ENCODE measurements at regions not wholly inside any gene's neighbourhood (a gene's known extent, or its start where the extent isn't known, plus 50 kb on each side); places are given as distances from the start of the nearest gene placed in this dataset.
"Not testable (repeated sequence)": the region's sequence is repeated elsewhere in the genome, so short reads cannot be mapped to it uniquely, and the experiment has no call there.

DNA sequence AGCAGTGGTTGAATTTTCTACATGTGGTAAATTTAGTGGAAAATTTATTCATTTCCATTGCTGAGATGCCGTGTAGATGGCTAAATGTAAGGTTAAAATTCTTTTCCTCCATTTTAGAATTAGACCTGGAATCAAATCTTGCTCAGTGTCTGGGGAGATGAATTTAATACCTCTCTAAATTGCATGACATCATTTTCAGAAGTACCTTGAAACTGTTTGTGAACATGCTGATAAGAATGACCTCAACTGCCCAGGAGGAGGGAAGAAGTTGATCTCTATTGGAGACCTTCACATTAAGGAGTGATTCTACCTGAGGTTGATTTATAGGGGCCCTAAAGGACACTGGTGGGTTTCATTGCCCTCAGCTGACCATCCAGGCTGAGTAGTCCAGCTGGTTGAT lies 116.7 kb upstream of the EGFLAM start:
- no peak for DNase-seq (ENCODE audit: low read depth)
- TF ChIP-seq, protein P1, sequence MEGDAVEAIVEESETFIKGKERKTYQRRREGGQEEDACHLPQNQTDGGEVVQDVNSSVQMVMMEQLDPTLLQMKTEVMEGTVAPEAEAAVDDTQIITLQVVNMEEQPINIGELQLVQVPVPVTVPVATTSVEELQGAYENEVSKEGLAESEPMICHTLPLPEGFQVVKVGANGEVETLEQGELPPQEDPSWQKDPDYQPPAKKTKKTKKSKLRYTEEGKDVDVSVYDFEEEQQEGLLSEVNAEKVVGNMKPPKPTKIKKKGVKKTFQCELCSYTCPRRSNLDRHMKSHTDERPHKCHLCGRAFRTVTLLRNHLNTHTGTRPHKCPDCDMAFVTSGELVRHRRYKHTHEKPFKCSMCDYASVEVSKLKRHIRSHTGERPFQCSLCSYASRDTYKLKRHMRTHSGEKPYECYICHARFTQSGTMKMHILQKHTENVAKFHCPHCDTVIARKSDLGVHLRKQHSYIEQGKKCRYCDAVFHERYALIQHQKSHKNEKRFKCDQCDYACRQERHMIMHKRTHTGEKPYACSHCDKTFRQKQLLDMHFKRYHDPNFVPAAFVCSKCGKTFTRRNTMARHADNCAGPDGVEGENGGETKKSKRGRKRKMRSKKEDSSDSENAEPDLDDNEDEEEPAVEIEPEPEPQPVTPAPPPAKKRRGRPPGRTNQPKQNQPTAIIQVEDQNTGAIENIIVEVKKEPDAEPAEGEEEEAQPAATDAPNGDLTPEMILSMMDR (IDR thresholded peaks at IDR 0.05; ENCODE audit: control insufficient read depth, insufficient read depth, low read depth, low read length, missing control alignments), result no peak
- no peak overlapping the region for H3K4me3 ChIP-seq (ENCODE audit: control insufficient read depth, low read depth, low read length)

DNA sequence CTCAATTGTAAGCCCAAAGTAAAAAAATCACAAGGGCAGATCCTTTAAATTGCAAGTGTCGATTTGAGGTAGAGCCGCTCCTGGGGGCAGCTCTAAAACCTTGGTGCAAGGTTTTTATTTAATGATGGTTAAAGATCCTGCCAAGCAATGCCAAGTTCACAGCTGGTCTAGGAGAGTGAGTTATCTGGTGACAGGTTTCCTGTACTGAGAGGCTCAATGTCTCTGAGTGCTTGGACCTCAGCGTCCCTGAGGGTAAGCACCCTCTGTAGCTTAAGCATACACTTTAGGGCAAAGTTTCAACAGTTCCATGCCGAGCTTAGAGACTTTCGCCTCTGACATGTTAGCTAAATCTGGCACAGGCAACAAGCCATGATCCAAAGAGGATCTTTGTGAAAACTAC lies 119.8 kb upstream of the EGFLAM start:
- TF ChIP-seq, protein P1 (IDR thresholded peaks at IDR 0.05; ENCODE audit: control insufficient read depth, insufficient read depth, low read depth, low read length, missing control alignments), result no peak
- no peak for DNase-seq (ENCODE audit: low read depth)
- no peak overlapping the region for H3K4me3 ChIP-seq (ENCODE audit: control insufficient read depth, low read depth, low read length)

DNA sequence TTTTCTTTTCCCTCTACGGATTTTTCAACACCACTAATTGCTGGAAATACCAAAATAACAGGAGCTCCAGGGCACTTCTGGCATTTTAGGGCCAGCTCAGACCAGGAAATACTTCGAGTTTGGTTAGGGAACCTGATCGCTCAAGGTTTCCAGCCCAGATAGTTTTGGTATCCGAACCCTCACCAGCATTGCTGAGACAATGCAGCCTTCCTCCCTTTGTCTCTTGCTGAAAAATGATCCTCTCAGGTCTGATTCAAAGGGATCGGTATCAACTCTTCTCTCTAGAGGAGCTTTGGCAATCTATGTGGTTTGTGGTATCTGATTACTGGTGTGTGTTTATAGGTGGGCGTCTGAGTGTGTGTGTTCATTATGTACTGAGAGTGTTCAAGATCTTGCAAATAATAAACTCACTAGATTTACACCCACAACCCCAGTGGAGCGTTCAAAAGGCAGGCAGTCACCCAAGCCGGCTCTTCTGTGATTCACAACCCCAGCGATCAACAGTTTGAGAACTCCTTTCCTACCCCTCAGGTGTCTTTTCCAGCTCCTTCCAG lies 122.8 kb upstream of the EGFLAM start:
- TF ChIP-seq, protein P1 (IDR thresholded peaks at IDR 0.05; ENCODE audit: control insufficient read depth, insufficient read depth, low read depth, low read length, missing control alignments), result no peak
- no peak for DNase-seq (ENCODE audit: low read depth)
- no peak overlapping the region for H3K4me3 ChIP-seq (ENCODE audit: control insufficient read depth, low read depth, low read length)

DNA sequence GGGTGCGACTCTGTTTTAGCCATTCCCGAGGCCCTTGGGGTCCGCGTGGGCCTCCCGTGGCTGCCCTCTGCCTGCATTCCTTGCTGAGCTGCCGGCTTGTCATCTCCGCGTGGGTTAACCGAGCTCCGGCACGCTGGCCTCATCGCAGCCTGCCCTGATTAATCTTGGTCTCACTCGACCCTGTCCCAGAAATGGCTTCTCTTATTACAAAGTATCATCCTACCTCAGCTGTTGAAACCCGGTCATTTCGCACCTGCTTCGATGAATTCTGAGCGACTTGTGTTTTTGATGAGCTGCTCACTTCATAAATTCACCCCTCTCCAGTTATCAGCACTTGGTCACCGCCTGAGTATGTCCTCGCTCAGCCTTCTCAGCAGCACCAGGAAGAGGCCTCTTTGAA lies 123.5 kb upstream of the EGFLAM start:
- H3K4me3 ChIP-seq (ENCODE audit: control insufficient read depth, low read depth, low read length), result no peak overlapping the region
- DNase-seq (ENCODE audit: low read depth), result no peak
- TF ChIP-seq, protein P1 (IDR thresholded peaks at IDR 0.05; ENCODE audit: control insufficient read depth, insufficient read depth, low read depth, low read length, missing control alignments), result no peak

DNA sequence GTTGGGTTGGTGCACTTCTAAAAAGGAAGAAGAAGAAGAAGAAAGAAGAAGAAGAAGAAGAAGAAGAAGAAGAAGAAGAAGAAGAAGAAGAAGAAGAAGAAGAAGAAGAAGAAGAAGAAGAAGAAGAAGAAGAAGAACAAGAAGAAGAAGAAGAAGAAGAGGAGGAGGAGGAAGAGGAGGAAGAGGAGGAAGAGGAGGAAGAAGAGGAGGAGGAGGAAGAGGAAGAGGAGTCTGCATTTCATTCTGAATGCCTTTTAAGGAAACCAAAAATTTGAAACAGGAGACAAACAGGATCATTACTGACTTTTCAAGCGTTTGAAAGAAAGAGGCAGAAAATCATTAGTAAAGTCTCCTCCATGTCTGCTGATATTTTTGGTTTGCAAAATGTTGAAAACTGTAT lies 124.1 kb upstream of the EGFLAM start:
- DNase-seq (ENCODE audit: low read depth), result not testable (repeated sequence)

DNA sequence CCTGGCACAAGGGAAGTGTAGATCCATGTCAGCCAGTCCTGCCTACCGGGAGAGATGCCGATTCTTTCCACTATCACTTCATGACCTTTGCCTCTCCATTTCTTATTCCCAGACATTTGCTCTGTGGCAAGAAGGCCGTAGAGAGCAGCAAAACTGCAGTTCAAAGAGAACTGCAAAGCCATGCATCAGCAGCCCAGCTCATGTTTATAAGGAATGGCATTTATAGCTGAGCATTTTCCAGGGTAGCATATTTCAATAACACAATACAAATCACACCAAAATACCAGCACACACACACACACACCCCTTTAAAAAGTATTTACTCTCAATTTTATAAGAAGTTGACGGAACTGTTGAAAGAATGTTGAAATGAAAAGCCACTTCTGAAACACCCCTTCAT lies 126.7 kb upstream of the EGFLAM start:
- TF ChIP-seq, protein P1 (IDR thresholded peaks at IDR 0.05; ENCODE audit: control insufficient read depth, insufficient read depth, low read depth, low read length, missing control alignments), result no peak
- H3K4me3 ChIP-seq (ENCODE audit: control insufficient read depth, low read depth, low read length), result no peak overlapping the region
- DNase-seq (ENCODE audit: low read depth), result no peak

More for the DNA sequence above, 124.1 kb upstream of the EGFLAM start:
- not testable (repeated sequence) for H3K4me3 ChIP-seq (ENCODE audit: control insufficient read depth, low read depth, low read length)

DNA sequence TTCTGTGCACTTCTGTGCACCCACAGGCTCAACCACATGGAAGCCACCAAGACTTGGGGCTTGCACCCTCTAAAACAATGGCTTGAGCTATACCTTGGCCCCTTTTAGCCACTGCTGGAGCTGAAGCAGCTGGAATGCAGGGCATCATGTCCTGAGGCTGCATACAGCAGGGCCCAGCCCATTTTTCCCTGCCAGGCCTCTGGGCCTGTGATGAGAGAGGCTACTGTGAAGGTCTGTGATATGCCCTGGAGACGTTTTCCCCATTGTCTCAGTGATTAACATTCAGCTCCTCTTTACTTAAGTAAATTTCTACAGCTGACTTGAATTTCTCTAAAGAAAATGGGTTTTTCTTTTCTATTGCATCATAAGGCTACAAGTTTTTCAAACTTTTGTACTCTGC lies 134.0 kb upstream of the EGFLAM start:
- TF ChIP-seq, protein P1 (IDR thresholded peaks at IDR 0.05; ENCODE audit: control insufficient read depth, insufficient read depth, low read depth, low read length, missing control alignments), result no peak
- no peak for DNase-seq (ENCODE audit: low read depth)
- no peak overlapping the region for H3K4me3 ChIP-seq (ENCODE audit: control insufficient read depth, low read depth, low read length)
